Rectal smooth muscle tissue (tissue), 1 donor: ENCODE measurements at regions not wholly inside any gene's neighbourhood (a gene's known extent, or its start where the extent isn't known, plus 50 kb on each side); places are given as distances from the start of the nearest gene placed in this dataset.

Source experiments
- H3K27ac ChIP-seq: one replicate; pipeline ENCODE4 v1.7.0; 2013; ENCODE audit warnings: low read depth, low read length, inconsistent platforms
- H3K27me3 ChIP-seq: one replicate; pipeline ENCODE4 v1.7.0; 2013; ENCODE audit warnings: low read length; ENCODE audit not compliant: control insufficient read depth, insufficient read depth
- H3K36me3 ChIP-seq: one replicate; pipeline ENCODE4 v1.7.0; 2013; ENCODE audit warnings: low read length; ENCODE audit not compliant: control insufficient read depth, insufficient read depth
- H3K4me1 ChIP-seq: one replicate; pipeline ENCODE4 v1.7.0; 2013; ENCODE audit warnings: low read length; ENCODE audit not compliant: control insufficient read depth, insufficient read depth
- H3K4me3 ChIP-seq: one replicate; pipeline ENCODE4 v1.7.0; 2013; ENCODE audit warnings: low read length
- H3K9ac ChIP-seq: one replicate; pipeline ENCODE4 v1.7.0; 2013; ENCODE audit warnings: low read length

- Histone ChIP-seq H3K9ac (no peak overlapping the region), H3K27me3 (no peaks in the 10 kb centered on the region), H3K36me3 (no peaks in the 10 kb centered on the region), H3K27ac (no peak overlapping the region), H3K4me1 (no peaks in the 10 kb centered on the region), H3K4me3 (no peak overlapping the region)
Measured at GRCh38 chr5:85838781-85839180, 779.0 kb upstream of the COX7C start.

- Histone ChIP-seq H3K36me3 (no peaks in the 10 kb centered on the region), H3K27ac (no peak overlapping the region), H3K27me3 (no peaks in the 10 kb centered on the region)
Measured at GRCh38 chr5:85841653-85842052, 776.1 kb upstream of the COX7C start.

GRCh38 chr5:85843535-85843934, 774.2 kb upstream of the COX7C start:
- Histone ChIP-seq H3K4me1 (no peaks in the 10 kb centered on the region), H3K27ac (no peak overlapping the region), H3K9ac (no peak overlapping the region), H3K36me3 (no peaks in the 10 kb centered on the region), H3K4me3 (no peak overlapping the region), H3K27me3 (no peaks in the 10 kb centered on the region)

More at GRCh38 chr5:85841653-85842052, 776.1 kb upstream of the COX7C start:
- Histone ChIP-seq H3K4me3 (no peak overlapping the region), H3K9ac (no peak overlapping the region), H3K4me1 (no peaks in the 10 kb centered on the region)

- no peaks in the 10 kb centered on the region for H3K4me1 ChIP-seq
- H3K27ac ChIP-seq, result no peak overlapping the region
- H3K27me3 ChIP-seq, result no peaks in the 10 kb centered on the region
- no peaks in the 10 kb centered on the region for H3K36me3 ChIP-seq
- no peak overlapping the region for H3K4me3 ChIP-seq
- no peak overlapping the region for H3K9ac ChIP-seq
Measured at GRCh38 chr5:85849411-85849810, 768.3 kb upstream of the COX7C start.

GRCh38 chr5:85865296-85865695, 752.4 kb upstream of the COX7C start:
- Histone ChIP-seq H3K4me3 (no peak overlapping the region), H3K27ac (no peak overlapping the region), H3K4me1 (no peaks in the 10 kb centered on the region), H3K27me3 (no peaks in the 10 kb centered on the region), H3K36me3 (no peaks in the 10 kb centered on the region), H3K9ac (no peak overlapping the region)

- no peaks in the 10 kb centered on the region for H3K36me3 ChIP-seq
- no peaks in the 10 kb centered on the region for H3K27me3 ChIP-seq
- H3K9ac ChIP-seq, result no peak overlapping the region
- no peak overlapping the region for H3K4me3 ChIP-seq
- no peaks in the 10 kb centered on the region for H3K4me1 ChIP-seq
- H3K27ac ChIP-seq, result no peak overlapping the region
Measured at GRCh38 chr5:85868070-85868469, 749.7 kb upstream of the COX7C start.

- Histone ChIP-seq H3K27me3 (no peaks in the 10 kb centered on the region), H3K36me3 (no peaks in the 10 kb centered on the region), H3K27ac (no peak overlapping the region), H3K4me3 (no peak overlapping the region), H3K9ac (no peak overlapping the region), H3K4me1 (no peaks in the 10 kb centered on the region)
Measured at GRCh38 chr5:85893996-85894395, 723.7 kb upstream of the COX7C start.

GRCh38 chr5:85896514-85896913, 721.2 kb upstream of the COX7C start:
- Histone ChIP-seq H3K36me3 (no peaks in the 10 kb centered on the region), H3K27ac (no peak overlapping the region), H3K9ac (no peak overlapping the region), H3K4me3 (no peak overlapping the region), H3K27me3 (no peaks in the 10 kb centered on the region), H3K4me1 (no peaks in the 10 kb centered on the region)

- Histone ChIP-seq H3K4me3 (no peak overlapping the region), H3K9ac (no peak overlapping the region), H3K4me1 (no peaks in the 10 kb centered on the region), H3K27me3 (no peaks in the 10 kb centered on the region), H3K27ac (no peak overlapping the region), H3K36me3 (no peaks in the 10 kb centered on the region)
Measured at GRCh38 chr5:85906460-85906859, 711.3 kb upstream of the COX7C start.

- no peaks in the 10 kb centered on the region for H3K27me3 ChIP-seq
- no peaks in the 10 kb centered on the region for H3K36me3 ChIP-seq
- H3K27ac ChIP-seq, result no peak overlapping the region
- H3K4me3 ChIP-seq, result no peak overlapping the region
- H3K9ac ChIP-seq, result no peak overlapping the region
- no peaks in the 10 kb centered on the region for H3K4me1 ChIP-seq
Measured at GRCh38 chr5:85910335-85910734, 707.4 kb upstream of the COX7C start.

- H3K36me3 ChIP-seq, result no peaks in the 10 kb centered on the region
- no peaks in the 10 kb centered on the region for H3K4me1 ChIP-seq
- H3K27ac ChIP-seq, result no peak overlapping the region
- no peak overlapping the region for H3K9ac ChIP-seq
- H3K27me3 ChIP-seq, result no peaks in the 10 kb centered on the region
- H3K4me3 ChIP-seq, result no peak overlapping the region
Measured at GRCh38 chr5:85920984-85921383, 696.8 kb upstream of the COX7C start.

GRCh38 chr5:85921590-85921989, 696.2 kb upstream of the COX7C start:
- Histone ChIP-seq H3K27ac (no peak overlapping the region), H3K27me3 (no peaks in the 10 kb centered on the region), H3K4me1 (no peaks in the 10 kb centered on the region), H3K9ac (no peak overlapping the region), H3K4me3 (no peak overlapping the region), H3K36me3 (no peaks in the 10 kb centered on the region)

GRCh38 chr5:85927632-85928031, 690.1 kb upstream of the COX7C start:
- no peaks in the 10 kb centered on the region for H3K4me1 ChIP-seq
- H3K27ac ChIP-seq, result no peak overlapping the region
- no peak overlapping the region for H3K4me3 ChIP-seq
- H3K36me3 ChIP-seq, result no peaks in the 10 kb centered on the region
- H3K27me3 ChIP-seq, result no peaks in the 10 kb centered on the region
- no peak overlapping the region for H3K9ac ChIP-seq
